Uterus (tissue), 2 donors: ENCODE measurements at regions not wholly inside any gene's neighbourhood (a gene's known extent, or its start where the extent isn't known, plus 50 kb on each side); places are given as distances from the start of the nearest gene placed in this dataset.

Experiments
- POLR2A ChIP-seq, 2 donors: fragments of 450-650 bp; IDR thresholded peaks; one replicate each; pipeline ENCODE4 v1.6.1; 2016; ENCODE audit warnings: antibody characterized with exemption in 2 of 2, mild to moderate bottlenecking in 1 of 2, moderate library complexity in 1 of 2
- TF ChIP-seq, protein P1 (sequence below), 4 experiments: fragments of 200-600 bp in 2 of 4; fragments of 450-650 bp in 2 of 4; sonication (generic) in 2 of 4; IDR thresholded peaks; one replicate each; pipeline ENCODE4 v1.5.1; 2016 to 2019; ENCODE audit warnings: antibody characterized with exemption in 4 of 4, mild to moderate bottlenecking in 2 of 4, moderate library complexity in 1 of 4

DNA sequence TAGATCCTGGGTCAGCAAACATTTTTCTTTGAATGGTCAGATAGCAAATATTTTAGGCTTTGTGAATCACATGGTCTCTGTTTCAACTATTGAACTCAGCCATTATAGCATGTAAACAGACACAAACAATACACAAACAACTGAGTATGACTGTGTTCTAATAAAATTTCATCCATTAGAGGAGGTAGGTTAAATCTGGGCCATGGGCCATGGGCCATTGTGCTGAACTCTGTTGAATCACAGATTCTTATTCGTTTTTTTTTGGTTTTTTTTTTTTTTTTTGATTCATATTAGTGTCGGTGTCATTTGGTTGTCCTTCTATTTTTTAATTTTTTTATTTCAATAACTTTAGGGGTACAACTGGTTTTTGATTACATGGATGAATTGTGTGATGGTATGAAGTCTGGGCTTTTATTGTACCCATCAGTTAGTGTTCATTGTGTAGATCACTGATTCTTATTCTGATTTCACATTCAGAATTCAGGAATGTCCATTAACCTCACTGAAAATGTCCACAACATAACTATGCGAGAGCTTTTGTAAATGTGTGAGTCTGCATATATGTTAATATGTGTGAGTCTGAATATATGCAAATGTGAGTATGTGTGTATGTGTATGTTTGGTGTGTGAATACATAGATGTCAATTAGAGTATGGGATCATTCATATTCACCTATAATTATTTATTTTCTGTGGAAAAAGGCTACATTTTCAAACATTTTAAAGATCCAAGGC, 443.7 kb upstream of the GRM3 start:
- no peak for TF ChIP-seq POLR2A (IDR thresholded peaks at IDR 0.05)
- TF ChIP-seq, protein P1, sequence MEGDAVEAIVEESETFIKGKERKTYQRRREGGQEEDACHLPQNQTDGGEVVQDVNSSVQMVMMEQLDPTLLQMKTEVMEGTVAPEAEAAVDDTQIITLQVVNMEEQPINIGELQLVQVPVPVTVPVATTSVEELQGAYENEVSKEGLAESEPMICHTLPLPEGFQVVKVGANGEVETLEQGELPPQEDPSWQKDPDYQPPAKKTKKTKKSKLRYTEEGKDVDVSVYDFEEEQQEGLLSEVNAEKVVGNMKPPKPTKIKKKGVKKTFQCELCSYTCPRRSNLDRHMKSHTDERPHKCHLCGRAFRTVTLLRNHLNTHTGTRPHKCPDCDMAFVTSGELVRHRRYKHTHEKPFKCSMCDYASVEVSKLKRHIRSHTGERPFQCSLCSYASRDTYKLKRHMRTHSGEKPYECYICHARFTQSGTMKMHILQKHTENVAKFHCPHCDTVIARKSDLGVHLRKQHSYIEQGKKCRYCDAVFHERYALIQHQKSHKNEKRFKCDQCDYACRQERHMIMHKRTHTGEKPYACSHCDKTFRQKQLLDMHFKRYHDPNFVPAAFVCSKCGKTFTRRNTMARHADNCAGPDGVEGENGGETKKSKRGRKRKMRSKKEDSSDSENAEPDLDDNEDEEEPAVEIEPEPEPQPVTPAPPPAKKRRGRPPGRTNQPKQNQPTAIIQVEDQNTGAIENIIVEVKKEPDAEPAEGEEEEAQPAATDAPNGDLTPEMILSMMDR (IDR thresholded peaks at IDR 0.05) = no peak
